ENCODE measurements at regions not wholly inside any gene's neighbourhood (a gene's known extent, or its start where the extent isn't known, plus 50 kb on each side); places are given as distances from the start of the nearest gene placed in this dataset.
A peak's percentile ranks its signal among the peaks of the same experiment; 100 is the strongest.

DNA sequence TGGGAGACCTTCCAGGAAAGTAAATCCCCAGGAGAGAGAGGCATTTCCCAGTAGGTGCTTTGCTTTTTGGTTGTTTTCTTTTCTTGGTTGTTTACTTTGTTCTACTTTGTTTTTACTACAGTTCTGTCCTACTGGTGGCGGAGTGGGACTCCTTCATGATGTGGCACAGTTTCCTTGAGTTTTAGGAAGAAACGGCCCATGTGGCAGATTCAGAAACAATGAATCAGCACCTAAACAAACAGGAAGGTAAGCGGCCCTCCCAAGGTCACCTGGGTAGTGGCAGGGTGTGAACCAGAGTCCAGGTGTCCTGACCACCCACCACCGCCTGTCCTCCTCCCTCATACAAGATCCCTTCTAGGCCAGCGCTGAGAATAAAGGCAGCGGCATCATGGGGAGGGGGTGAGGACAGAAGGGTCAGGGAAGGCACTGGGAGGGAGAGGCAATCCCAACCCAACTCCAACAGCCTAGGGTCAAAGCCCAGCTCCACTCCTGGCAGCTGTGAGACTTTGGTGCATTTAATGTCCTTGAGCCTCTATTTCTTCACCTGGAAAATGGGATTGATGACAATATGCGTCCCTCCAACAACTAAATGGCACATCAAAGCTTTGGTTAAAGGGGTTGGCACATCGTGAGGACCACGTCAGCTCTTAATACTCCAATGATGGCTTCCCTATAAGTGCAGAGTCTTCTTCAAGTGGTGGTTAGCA lies 111.5 kb upstream of the BCL2L14 start:
- FAIRE-seq (no peak), DNase-seq (ENCODE audit: insufficient read length, low spot score) (no peak)

DNA sequence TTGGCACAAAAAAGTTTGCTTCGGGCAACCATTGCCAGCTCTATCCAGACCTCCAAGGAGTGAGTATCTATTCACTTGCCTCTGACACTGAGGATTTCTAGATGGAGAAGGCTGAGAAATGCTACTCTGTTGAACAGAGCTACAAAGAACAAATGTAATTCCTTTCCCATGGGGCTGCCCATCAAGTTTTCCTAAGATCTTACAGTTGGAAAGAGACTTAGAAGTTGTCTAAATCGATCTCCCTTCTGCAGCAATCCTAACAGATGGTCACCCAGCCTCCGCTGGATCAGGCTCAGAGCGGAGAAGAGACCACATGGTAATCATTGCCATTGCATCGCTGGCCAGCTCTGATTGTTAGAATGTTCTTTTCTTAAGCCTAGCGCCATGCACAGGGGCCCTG lies 110.1 kb upstream of the BCL2L14 start:
- TF ChIP-seq, protein P1, sequence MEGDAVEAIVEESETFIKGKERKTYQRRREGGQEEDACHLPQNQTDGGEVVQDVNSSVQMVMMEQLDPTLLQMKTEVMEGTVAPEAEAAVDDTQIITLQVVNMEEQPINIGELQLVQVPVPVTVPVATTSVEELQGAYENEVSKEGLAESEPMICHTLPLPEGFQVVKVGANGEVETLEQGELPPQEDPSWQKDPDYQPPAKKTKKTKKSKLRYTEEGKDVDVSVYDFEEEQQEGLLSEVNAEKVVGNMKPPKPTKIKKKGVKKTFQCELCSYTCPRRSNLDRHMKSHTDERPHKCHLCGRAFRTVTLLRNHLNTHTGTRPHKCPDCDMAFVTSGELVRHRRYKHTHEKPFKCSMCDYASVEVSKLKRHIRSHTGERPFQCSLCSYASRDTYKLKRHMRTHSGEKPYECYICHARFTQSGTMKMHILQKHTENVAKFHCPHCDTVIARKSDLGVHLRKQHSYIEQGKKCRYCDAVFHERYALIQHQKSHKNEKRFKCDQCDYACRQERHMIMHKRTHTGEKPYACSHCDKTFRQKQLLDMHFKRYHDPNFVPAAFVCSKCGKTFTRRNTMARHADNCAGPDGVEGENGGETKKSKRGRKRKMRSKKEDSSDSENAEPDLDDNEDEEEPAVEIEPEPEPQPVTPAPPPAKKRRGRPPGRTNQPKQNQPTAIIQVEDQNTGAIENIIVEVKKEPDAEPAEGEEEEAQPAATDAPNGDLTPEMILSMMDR (IDR thresholded peaks at IDR 0.05; ENCODE audit: insufficient read depth, missing control alignments), result no peak
- no peak for FAIRE-seq

More for the DNA sequence above, 111.5 kb upstream of the BCL2L14 start:
- TF ChIP-seq, protein P1 (IDR thresholded peaks at IDR 0.05; ENCODE audit: insufficient read depth, missing control alignments), result no peak

DNA sequence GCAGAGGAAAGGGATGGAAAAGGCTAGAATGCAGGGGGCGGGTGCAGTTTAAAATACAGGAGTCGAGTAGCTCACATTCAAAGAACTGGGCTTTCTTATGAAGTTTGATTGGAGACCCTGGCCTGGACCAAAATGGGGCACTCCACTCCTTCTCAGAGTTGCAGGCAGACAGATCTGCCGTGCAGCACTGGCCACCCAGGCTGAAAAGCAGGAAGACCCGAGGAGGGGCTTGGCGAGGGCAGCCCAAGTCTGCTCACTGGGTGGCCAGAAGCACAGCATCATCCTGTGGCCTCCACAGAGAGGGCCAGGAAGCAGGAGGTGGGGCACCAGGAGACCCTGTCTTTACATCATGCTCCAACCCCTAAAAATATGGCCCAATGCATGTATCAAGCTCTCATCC lies 109.1 kb upstream of the BCL2L14 start:
- DNase-seq (ENCODE audit: insufficient read length, low spot score) (no peak), FAIRE-seq (no peak)
- TF ChIP-seq, protein P1 (IDR thresholded peaks at IDR 0.05; ENCODE audit: insufficient read depth, missing control alignments), result no peak

More for the DNA sequence above, 110.1 kb upstream of the BCL2L14 start:
- peak; percentile 26 for DNase-seq (ENCODE audit: insufficient read length, low spot score)

DNA sequence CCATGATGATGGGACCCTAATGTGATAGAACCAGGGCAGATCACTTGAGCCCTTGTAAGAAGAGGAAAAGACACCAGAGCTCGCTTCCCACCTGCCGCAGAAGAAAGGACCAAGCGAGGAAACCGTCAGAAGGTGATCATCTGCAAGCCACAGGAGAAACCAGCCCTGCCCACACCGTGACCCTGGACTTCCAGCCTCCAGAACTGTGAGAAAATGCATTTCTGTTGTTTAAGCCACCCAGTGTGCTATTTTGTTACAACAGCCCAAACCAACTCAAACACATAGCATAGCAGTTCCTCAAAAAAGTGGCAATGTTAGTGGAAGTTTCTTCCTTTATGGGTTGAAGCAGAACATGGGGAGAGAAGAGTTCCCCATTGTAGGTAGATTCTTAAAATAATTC lies 107.9 kb upstream of the BCL2L14 start:
- DNase-seq (ENCODE audit: insufficient read length, low spot score) (no peak), FAIRE-seq (no peak)
- TF ChIP-seq, protein P1 (IDR thresholded peaks at IDR 0.05; ENCODE audit: insufficient read depth, missing control alignments), result no peak

DNA sequence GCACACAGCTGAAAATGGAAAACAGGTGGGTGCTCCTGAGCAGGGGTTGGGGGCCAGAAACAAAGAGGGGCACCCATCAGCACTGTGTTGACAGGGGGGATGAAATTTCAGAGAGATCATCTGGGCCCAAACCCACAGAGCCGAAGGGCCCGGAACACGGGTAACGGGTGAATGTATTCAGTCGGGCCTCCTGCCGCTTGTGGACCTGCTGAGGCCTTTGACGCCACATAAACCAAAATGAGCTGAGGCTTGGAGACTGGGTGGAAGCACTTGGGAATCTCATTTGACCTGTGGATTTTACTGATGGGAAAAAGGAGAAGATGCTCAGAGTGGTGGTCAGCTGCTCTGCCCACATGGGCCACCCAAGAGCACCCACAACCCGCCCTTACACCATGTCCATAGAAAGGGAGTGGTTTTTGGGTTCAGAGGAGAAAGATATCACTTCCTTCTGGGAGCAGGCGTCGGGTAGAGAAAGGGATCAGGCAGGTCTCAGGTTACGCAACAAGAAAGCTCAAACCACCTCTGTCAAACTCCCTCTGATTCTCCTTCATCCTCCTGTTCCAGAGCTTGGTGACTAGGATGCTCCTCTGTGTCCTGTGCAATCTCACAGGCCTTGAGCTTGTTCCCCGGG lies 106.8 kb upstream of the BCL2L14 start:
- no peak for FAIRE-seq
- DNase-seq (ENCODE audit: insufficient read length, low spot score), result no peak
- TF ChIP-seq, protein P1 (IDR thresholded peaks at IDR 0.05; ENCODE audit: insufficient read depth, missing control alignments), result no peak

DNA sequence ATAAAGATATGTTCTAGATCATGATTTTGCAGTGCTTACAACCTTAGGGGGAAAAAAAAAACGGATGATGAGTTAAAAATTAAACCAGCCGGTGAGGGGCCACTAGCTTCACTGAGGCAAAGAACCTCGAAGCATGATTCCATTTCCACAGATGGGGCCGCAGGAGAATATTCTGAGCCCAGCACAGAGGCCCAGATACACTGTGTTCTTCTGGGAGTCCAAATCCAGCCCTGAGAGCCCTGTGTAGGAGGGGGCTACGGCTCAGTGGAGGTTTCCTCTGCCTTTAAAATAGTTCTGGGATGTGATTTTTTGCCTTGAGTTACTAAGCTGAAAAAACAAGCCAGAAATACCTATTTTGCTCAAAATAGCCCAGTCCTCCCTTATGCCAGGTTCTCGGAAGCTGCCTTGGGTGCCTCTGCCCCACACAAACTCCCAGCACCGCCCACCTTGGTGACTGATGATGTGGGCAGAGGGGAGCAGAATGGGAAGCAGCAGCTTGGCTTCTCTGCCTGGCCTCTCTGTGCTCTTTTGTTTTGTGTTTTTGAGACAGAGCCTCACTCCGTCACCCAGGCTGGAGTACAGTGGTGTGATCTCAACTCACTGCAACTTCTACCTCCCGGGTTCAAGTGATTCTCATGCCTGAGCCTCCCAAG lies 105.4 kb upstream of the BCL2L14 start:
- DNase-seq (ENCODE audit: insufficient read length, low spot score), result no peak
- no peak for FAIRE-seq
- TF ChIP-seq, protein P1 (IDR thresholded peaks at IDR 0.05; ENCODE audit: insufficient read depth, missing control alignments), result no peak
